Stimulated activated effector memory CD8-positive, alpha-beta T cell treated with anti-CD3 and anti-CD28 coated beads, Interleukin-12 subunit alpha, Interleukin-12 subunit beta, amount 100 ng/mL, for 72 hours (primary cell): ENCODE measurements at regions not wholly inside any gene's neighbourhood (a gene's known extent, or its start where the extent isn't known, plus 50 kb on each side); places are given as distances from the start of the nearest gene placed in this dataset.

Experiments
- ATAC-seq: fragments of 150-1000 bp; cut with Tn5 transposase; 2 replicates; pipeline ENCODE4 v1.10.0; 2021
- DNase-seq, 2 donors: peaks; one replicate each; pipeline ENCODE4 v3.0.0; 2021 to 2022; ENCODE audit warnings: low spot score in 2 of 2
- H3K27ac Mint-ChIP-seq: one replicate; pipeline ENCODE4 v1.8.0; 2022; ENCODE audit warnings: mild to moderate bottlenecking, mixed read lengths
- H3K36me3 Mint-ChIP-seq: one replicate; pipeline ENCODE4 v1.8.0; 2022; ENCODE audit warnings: mild to moderate bottlenecking, mixed read lengths
- H3K4me1 Mint-ChIP-seq: one replicate; pipeline ENCODE4 v1.8.0; 2022; ENCODE audit warnings: mixed read lengths
- H3K4me3 Mint-ChIP-seq: one replicate; pipeline ENCODE4 v1.8.0; 2022; ENCODE audit warnings: mild to moderate bottlenecking, mixed read lengths
- H3K9me3 Mint-ChIP-seq: one replicate; pipeline ENCODE4 v1.8.0; 2022; ENCODE audit warnings: mixed read lengths

GRCh38 chr7:37796138-37796775 is 52.1 kb upstream of the NME8 start:
- ATAC-seq (peak; percentile 61), DNase-seq (no peak)
- Mint-ChIP-seq H3K4me3 (no peak overlapping the region), H3K4me1 (no peaks in the 10 kb centered on the region), H3K27ac (no peak overlapping the region), H3K36me3 (no peaks in the 10 kb centered on the region), H3K9me3 (no peaks in the 10 kb centered on the region)
